AG04450 (cell line): ENCODE measurements at regions not wholly inside any gene's neighbourhood (a gene's known extent, or its start where the extent isn't known, plus 50 kb on each side); places are given as distances from the start of the nearest gene placed in this dataset.

Experiments
- CTCF ChIA-PET: fragments of 300-600, 350-600 bp; formaldehyde crosslinking; extraction: SDS; loops from one replicate; lab custom pipeline; 2022; ENCODE audit warnings: antibody characterized with exemption, inconsistent platforms; lab: Charles Lee
- POLR2A ChIA-PET: fragments of 350-600 bp; formaldehyde crosslinking; extraction: SDS; loops from one replicate; lab custom pipeline; 2021; ENCODE audit warnings: antibody characterized with exemption, inconsistent platforms; lab: Yijun Ruan, JAX
- DNase-seq: peaks from one replicate; pipeline ENCODE4 v3.0.0-alpha.2; 2011; ENCODE audit warnings: low read depth, low spot score
- H3K27ac ChIP-seq: one replicate; pipeline ENCODE4 v1.5.1; 2012; ENCODE audit warnings: low read depth, low read length, control low read depth
- H3K27me3 ChIP-seq: one replicate; pipeline ENCODE4 v1.6.0; 2012; ENCODE audit warnings: low read length; ENCODE audit not compliant: control insufficient read depth, insufficient read depth
- H3K4me3 ChIP-seq: 2 replicates; pipeline ENCODE4 v1.5.1; 2011; ENCODE audit warnings: mild to moderate bottlenecking, low read depth, low read length, control low read depth
- H3K9me3 ChIP-seq: 2 replicates; pipeline ENCODE4 v1.5.1; 2012; ENCODE audit warnings: low read length; ENCODE audit not compliant: control insufficient read depth, insufficient read depth
- TF ChIP-seq, protein P1 (sequence below): IDR thresholded peaks from 2 replicates; pipeline ENCODE4 v1.5.1; 2011; ENCODE audit warnings: low read depth, low read length, control low read depth, inconsistent platforms

DNA sequence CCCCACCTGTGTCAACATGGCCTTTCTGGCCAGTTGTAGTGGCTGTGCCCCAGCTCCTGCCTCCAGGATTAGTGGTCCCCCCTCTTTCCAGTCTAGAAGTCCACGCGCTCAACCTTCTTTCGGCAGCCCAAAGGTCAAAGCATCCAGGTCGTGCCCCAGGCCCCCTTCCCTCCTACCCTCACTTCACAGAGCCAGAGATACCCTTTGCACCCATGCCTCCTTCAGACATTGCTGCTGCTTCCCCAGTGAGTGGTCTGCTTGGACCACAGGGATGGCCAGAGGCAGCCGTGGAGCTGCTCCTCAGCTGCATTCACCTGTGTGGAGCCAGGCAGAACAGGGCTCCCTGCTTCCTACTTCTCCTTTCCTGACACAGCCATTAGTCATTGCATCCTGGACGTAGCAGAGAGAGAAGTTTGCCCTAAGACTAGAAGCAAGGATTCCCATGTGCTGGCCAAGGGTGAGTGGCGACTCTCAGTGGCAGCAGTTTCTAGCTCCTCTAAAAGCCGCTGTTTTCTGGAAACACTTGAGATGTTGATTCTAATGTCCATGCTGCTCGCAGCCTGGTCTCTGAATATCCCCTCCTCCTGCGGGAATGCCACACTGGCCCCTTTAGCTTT is 243.1 kb upstream of the SHH start:
- TF ChIP-seq, protein P1, sequence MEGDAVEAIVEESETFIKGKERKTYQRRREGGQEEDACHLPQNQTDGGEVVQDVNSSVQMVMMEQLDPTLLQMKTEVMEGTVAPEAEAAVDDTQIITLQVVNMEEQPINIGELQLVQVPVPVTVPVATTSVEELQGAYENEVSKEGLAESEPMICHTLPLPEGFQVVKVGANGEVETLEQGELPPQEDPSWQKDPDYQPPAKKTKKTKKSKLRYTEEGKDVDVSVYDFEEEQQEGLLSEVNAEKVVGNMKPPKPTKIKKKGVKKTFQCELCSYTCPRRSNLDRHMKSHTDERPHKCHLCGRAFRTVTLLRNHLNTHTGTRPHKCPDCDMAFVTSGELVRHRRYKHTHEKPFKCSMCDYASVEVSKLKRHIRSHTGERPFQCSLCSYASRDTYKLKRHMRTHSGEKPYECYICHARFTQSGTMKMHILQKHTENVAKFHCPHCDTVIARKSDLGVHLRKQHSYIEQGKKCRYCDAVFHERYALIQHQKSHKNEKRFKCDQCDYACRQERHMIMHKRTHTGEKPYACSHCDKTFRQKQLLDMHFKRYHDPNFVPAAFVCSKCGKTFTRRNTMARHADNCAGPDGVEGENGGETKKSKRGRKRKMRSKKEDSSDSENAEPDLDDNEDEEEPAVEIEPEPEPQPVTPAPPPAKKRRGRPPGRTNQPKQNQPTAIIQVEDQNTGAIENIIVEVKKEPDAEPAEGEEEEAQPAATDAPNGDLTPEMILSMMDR = no peak
- H3K4me3 ChIP-seq = no peak overlapping the region
- no peak overlapping the region for H3K27ac ChIP-seq
- no peaks in the 10 kb centered on the region for H3K27me3 ChIP-seq
- no peak for DNase-seq
- ChIA-PET CTCF (no interaction called here), POLR2A (no interaction called here)
- H3K9me3 ChIP-seq = peaks cover 57% of the 10 kb centered on the region

DNA sequence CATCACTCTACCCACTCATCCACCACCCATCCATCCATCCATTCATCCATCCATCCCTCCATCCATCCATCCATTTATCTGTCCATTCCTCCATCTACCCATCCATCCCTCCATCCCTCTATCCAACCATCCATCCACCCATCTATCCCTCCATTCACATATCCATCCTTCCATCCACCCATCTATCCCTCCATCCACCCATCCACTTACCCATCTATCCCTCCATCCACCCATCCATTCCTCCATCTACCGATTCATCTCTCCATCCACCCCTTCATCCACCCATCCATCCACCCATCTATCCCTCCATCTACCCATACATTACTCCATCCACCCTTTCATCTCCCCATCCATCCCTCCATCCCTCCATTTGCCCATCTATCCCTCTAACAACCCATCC is 239.6 kb upstream of the SHH start:
- Histone ChIP-seq H3K4me3 (no peak overlapping the region), H3K9me3 (peaks cover 45% of the 10 kb centered on the region), H3K27me3 (no peaks in the 10 kb centered on the region), H3K27ac (no peak overlapping the region)
- DNase-seq = no peak
- ChIA-PET CTCF (no interaction called here), POLR2A (no interaction called here)
- TF ChIP-seq, protein P1 = no peak

DNA sequence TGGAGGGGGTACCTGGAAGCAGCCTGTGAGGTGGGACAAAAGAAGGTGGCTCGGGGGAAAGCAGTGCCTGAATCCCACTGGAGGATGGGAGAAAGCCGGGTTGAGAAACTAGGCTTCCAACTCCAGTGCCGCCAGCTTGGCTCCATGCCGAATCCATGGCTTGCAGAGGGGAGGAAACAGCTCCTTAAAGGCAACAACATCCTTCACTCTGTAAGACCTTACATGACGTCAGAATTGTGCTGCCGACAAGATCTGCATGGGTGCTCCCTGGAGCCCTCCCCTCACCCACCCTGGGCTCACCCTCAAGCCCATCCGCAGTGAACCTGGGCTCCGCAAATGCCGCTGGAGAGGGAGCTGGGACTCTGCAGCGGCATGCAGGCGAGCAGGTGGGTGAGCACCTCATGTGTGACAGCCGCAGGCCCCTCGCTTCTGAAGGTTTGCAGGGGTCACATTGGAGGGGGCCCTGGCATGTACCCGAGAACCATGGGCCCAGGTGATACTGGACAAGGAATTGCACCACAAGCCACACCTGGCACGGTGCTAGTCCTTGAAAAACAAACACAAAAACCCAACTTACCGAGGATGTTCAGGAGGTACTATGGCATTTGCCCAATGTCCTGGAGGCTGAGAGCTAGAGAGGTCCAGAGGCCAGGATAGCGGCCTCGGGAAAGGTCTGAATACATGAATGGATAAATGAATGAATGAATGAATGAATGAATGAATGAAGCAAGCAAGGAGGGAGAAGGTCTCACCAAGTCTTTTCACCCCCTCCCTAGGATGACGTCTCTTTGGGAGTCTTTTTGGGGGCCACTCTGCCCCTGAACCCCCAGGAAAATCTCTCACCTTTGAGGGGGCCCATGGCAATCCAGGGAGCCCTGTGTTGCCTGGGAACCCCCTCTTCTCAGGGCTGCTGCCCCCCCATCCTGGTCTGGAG is 238.6 kb upstream of the SHH start:
- Histone ChIP-seq H3K9me3 (peaks cover 43% of the 10 kb centered on the region), H3K27me3 (no peaks in the 10 kb centered on the region), H3K4me3 (no peak overlapping the region), H3K27ac (no peak overlapping the region)
- DNase-seq = no peak
- TF ChIP-seq, protein P1 = no peak
- ChIA-PET POLR2A (no interaction called here), CTCF (no interaction called here)

DNA sequence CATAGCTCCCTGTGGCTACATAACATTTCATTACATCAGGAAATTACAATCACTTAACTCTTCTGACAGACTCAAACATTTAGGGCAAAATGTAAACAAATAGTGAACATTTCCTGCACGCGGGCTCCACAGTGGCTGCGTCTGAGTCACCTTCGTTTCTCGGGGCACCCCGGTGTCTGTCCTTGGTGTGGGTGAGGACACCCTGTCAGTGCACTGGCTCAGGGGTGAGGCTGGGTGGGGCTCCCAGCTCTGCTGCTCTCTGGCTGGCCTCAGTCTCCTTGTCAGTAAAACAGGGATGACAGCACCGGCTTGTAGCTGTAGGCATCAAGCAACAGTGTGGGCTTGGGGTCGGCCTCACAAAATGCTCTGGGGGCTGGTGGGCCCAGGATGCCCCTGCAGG is 237.1 kb upstream of the SHH start:
- Histone ChIP-seq H3K27ac (no peak overlapping the region), H3K9me3 (peaks cover 45% of the 10 kb centered on the region), H3K27me3 (no peaks in the 10 kb centered on the region), H3K4me3 (no peak overlapping the region)
- TF ChIP-seq, protein P1 = no peak
- no peak for DNase-seq
- POLR2A ChIA-PET = no interaction called here
- CTCF ChIA-PET = interaction anchor here (0.6 kb wide), 1 partner anchor 216 kb away, joined by 3 read pairs; no protein-coding TSS in a partner anchor

DNA sequence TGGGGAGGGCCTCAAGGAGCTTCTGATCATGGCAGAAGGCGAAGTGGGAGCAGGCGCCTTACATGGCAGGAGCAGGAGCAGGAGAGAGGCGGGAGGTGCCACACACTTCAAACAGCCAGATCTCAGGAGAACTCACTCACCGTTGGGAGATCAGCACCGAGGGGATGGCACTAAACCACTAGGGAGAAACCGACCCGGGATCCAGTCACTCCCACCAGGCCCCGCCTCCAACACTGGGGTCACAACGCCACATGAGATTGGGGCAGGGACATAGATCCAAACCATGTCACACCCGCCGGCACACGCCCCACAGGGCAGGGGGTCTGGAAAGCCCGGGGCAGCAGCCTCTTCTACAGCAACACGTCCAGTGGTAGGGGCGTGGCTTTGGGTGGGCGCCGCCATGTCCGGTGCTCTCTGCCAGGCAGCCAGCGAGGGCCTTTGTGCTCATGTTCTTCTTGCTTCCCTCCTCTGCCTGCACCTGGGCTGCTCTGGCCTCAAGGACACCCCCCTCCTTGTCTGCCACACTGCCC is 233.8 kb upstream of the SHH start:
- CTCF ChIA-PET = no interaction called here
- H3K27ac ChIP-seq = no peak overlapping the region

More for the DNA sequence above, 233.8 kb upstream of the SHH start:
- Histone ChIP-seq H3K4me3 (no peak overlapping the region), H3K9me3 (peaks cover 59% of the 10 kb centered on the region), H3K27me3 (no peaks in the 10 kb centered on the region)
- no peak for DNase-seq
- POLR2A ChIA-PET = no interaction called here
- TF ChIP-seq, protein P1 = no peak
